SH-SY5Y (cell line): ENCODE measurements at regions not wholly inside any gene's neighbourhood (a gene's known extent, or its start where the extent isn't known, plus 50 kb on each side); places are given as distances from the start of the nearest gene placed in this dataset.

Experiments
- GATA2 ChIP-seq: IDR thresholded peaks from 2 replicates; pipeline ENCODE4 v1.6.1; 2011; ENCODE audit warnings: mild to moderate bottlenecking, low read depth, low read length
- GATA3 ChIP-seq: IDR thresholded peaks from 2 replicates; pipeline ENCODE4 v1.6.1; 2011; ENCODE audit warnings: low read depth, mild to moderate bottlenecking, low read length, moderate library complexity

GRCh38 chr21:15626031-15626430 is 103.8 kb upstream of the USP25 start:
- TF ChIP-seq GATA2 (no peak), GATA3 (no peak)
